Epithelial cell of esophagus (primary cell): ENCODE measurements at regions not wholly inside any gene's neighbourhood (a gene's known extent, or its start where the extent isn't known, plus 50 kb on each side); places are given as distances from the start of the nearest gene placed in this dataset.

Source experiments
- DNase-seq: peaks from one replicate; pipeline ENCODE4 v3.0.0; 2010; ENCODE audit warnings: low read depth
- H3K4me3 ChIP-seq: 2 replicates; pipeline ENCODE4 v1.5.1; 2011; ENCODE audit warnings: mild to moderate bottlenecking, low read length, control low read depth
- CTCF ChIP-seq: IDR thresholded peaks from 2 replicates; pipeline ENCODE4 v1.5.1; 2011; ENCODE audit warnings: low read depth, mild to moderate bottlenecking, low read length, control low read depth, inconsistent platforms; ENCODE audit not compliant: insufficient read depth; ENCODE audit errors: missing control alignments

GRCh38 chr3:146827836-146828235 lies 222.7 kb upstream of the PLSCR5 start:
- H3K4me3 ChIP-seq = no peak overlapping the region
- TF ChIP-seq CTCF = no peak
- DNase-seq = no peak

- no peak overlapping the region for H3K4me3 ChIP-seq
- no peak for DNase-seq
- no peak for TF ChIP-seq CTCF
These were observed 218.5 kb upstream of the PLSCR5 start for GRCh38 chr3:146823622-146824021.

GRCh38 chr3:146818866-146819265 lies 213.7 kb upstream of the PLSCR5 start:
- no peak for DNase-seq
- H3K4me3 ChIP-seq = no peak overlapping the region
- TF ChIP-seq CTCF = no peak

- DNase-seq = no peak
- no peak for TF ChIP-seq CTCF
- no peak overlapping the region for H3K4me3 ChIP-seq
These were observed 213.2 kb upstream of the PLSCR5 start for GRCh38 chr3:146818301-146818700.

- peak; percentile 18 for TF ChIP-seq CTCF
- no peak overlapping the region for H3K4me3 ChIP-seq
- peak; percentile 21 for DNase-seq
These were observed 212.6 kb upstream of the PLSCR5 start for GRCh38 chr3:146817704-146818103.

- H3K4me3 ChIP-seq = no peak overlapping the region
- TF ChIP-seq CTCF = no peak
- DNase-seq = peak; percentile 8
These were observed 209.6 kb upstream of the PLSCR5 start for GRCh38 chr3:146814601-146815315.

GRCh38 chr3:146813496-146813895 lies 208.3 kb upstream of the PLSCR5 start:
- TF ChIP-seq CTCF = no peak
- H3K4me3 ChIP-seq = no peak overlapping the region
- no peak for DNase-seq
